ENCODE measurements at regions not wholly inside any gene's neighbourhood (a gene's known extent, or its start where the extent isn't known, plus 50 kb on each side); places are given as distances from the start of the nearest gene placed in this dataset.
A peak's percentile ranks its signal among the peaks of the same experiment; 100 is the strongest.
"Not testable (repeated sequence)": the region's sequence is repeated elsewhere in the genome, so short reads cannot be mapped to it uniquely, and the experiment has no call there.

DNA sequence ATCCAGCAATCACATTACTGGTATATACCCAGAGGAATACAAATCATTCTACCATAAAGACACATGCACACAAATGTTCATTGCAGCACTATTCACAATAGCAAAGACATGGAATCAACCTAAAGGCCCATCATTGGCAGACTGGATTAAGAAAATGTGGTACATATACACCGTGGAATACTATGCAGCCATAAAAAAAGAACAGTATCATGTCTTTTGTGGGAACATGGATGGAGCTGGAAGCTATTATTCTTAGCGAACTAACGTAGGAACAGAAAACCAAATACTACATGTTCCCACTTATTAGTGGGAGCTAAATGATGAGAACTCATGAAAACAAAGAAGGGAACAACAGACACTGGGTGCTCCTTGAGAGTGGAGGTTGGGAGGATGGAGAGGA, 60.9 kb downstream of the PGRMC1 start:
- not testable (repeated sequence) for DNase-seq (ENCODE audit: low read depth, low spot score)

- not testable (repeated sequence) for DNase-seq (ENCODE audit: low read depth, low spot score)
These were observed 63.7 kb downstream of the PGRMC1 start for GRCh38 chrX:119299812-119300211.

- no peak for DNase-seq (ENCODE audit: low read depth, low spot score)
These were observed 67.1 kb downstream of the PGRMC1 start for GRCh38 chrX:119303137-119303536.

DNA sequence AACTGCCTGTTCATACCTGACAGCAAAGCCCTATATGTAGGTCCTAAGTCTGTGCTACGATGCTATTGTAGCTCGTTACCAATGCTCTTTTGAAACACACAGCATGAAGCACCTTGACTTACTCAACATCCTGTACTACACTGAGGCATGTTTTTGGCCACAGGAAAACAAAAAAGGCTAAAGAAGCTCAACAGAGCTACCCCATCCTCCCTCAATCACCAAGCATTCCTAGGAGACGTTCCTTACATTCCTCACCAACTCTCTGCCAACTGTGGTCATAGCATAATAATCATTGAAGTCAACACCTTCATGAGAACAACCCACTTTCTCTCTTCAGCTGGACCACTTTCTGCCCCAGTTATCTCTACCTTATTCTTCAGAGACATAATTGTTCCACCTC, 73.7 kb upstream of the SLC25A43 start:
- DNase-seq (ENCODE audit: low read depth, low spot score) = peak; percentile 24

DNA sequence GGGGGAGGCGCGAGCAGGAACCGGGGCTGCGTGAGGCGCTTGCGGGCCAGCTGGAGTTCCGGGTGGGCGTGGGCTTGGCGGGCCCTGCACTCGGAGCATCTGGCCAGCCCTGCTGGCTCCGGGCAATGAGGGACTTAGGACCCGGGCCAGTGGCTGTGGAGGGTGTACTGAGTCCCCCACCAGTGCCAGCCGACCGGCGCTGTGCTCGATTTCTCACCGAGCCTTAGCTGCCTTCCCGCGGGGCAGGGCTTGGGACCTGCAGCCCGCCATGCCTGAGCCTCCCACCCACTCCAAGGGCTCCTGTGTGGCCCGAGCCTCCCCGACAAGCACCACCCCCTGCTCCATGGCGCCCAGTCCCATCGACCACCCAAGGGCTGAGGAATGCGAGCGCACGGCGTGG, 67.3 kb upstream of the SLC25A43 start:
- DNase-seq (ENCODE audit: low read depth, low spot score) = not testable (repeated sequence)

GRCh38 chrX:119332855-119333720, 66.0 kb upstream of the SLC25A43 start:
- DNase-seq (ENCODE audit: low read depth, low spot score) = not testable (repeated sequence)

GRCh38 chrX:119333721-119334032, 65.5 kb upstream of the SLC25A43 start:
- DNase-seq (ENCODE audit: low read depth, low spot score) = not testable (repeated sequence)

DNA sequence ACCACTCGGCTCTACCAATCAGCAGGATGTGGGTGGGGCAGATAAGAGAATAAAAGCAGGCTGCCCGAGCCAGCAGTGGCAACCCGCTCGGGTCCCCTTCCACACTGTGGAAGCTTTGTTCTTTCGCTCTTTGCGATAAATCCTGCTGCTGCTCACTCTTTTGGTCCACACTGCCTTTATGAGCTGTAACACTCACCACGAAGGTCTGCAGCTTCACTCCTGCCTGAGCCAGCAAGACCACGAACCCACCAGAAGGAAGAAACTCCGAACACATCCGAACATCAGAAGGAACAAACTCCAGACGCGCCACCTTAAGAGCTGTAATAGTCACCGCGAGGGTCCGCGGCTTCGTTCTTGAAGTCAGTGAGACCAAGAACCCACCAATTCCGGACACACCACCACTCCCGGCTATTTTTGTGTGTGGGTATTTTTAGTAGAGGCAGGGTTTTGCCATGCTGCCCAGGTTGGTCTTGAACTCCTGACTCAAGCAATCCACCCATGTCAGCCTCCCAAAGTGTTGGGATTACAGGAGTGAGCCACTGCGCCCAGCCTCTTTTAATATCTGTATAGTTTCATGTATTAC, 64.6 kb upstream of the SLC25A43 start:
- not testable (repeated sequence) for DNase-seq (ENCODE audit: low read depth, low spot score)

GRCh38 chrX:119337201-119337600, 61.9 kb upstream of the SLC25A43 start:
- no peak for DNase-seq (ENCODE audit: low read depth, low spot score)

DNA sequence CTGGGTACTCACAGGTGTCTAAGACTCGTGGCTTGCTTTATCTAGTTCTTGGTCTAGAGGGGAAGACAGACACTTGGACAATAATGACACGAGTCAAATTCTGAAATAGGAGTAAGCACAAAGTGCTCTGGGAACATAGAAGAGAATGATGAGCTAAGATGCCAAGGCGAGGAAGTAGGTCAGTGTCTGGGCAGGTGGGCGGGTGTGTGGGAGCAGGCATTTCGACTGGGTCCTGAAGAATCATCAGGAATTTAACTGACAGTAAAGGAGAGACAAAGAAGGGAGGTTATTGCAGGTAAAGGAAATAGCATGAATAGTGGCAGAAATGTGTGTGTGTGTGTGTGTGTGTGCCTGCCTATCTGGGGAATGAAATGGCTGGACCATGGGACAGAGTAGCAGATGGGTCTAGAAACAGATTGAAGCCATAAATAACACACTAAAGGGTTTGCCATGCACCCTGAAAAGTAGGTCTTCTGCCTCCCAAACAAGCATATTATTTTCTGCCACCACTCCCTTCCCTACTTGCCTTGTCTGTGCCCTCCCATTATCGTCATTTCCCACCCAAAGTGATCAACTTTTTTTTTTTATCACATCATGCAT, 58.4 kb upstream of the SLC25A43 start:
- DNase-seq (ENCODE audit: low read depth, low spot score) = no peak

GRCh38 chrX:119343856-119344255, 55.3 kb upstream of the SLC25A43 start:
- no peak for DNase-seq (ENCODE audit: low read depth, low spot score)

All from ELF-1 (cell line).